HCT116 (cell line): ENCODE measurements at regions not wholly inside any gene's neighbourhood (a gene's known extent, or its start where the extent isn't known, plus 50 kb on each side); places are given as distances from the start of the nearest gene placed in this dataset.

Experiments
- EZH2 ChIP-seq: fragments of 200-600 bp; sonication (generic); IDR thresholded peaks from 2 replicates; pipeline ENCODE4 v1.6.1; 2017; ENCODE audit warnings: antibody characterized with exemption, mixed run types
- POLR2A ChIP-seq: IDR thresholded peaks from 2 replicates; pipeline ENCODE4 v1.7.0; 2011; ENCODE audit warnings: borderline replicate concordance; ENCODE audit not compliant: insufficient read depth, insufficient read length; ENCODE audit errors: extremely low read depth
- POLR2AphosphoS5 ChIP-seq: IDR thresholded peaks from 2 replicates; pipeline ENCODE4 v1.6.1; 2011; ENCODE audit warnings: mild to moderate bottlenecking, low read depth, low read length, moderate library complexity
- SIN3A ChIP-seq: IDR thresholded peaks from 2 replicates; pipeline ENCODE4 v1.6.1; 2012; ENCODE audit warnings: low read depth
- TF ChIP-seq, protein P1 (sequence below), 3 experiments: fragments of 200-600 bp in 1 of 3; sonication (generic) in 1 of 3; IDR thresholded peaks in 2 of 3; conservative IDR thresholded peaks in 1 of 3; 2 replicates each; pipeline ENCODE4 v1.5.1; 2012 to 2017; ENCODE audit warnings: low read depth in 2 of 3, low read length in 2 of 3, antibody characterized with exemption in 1 of 3, borderline replicate concordance in 1 of 3, control low read depth in 1 of 3, mild to moderate bottlenecking in 1 of 3, mixed read lengths in 1 of 3, mixed run types in 1 of 3, moderate library complexity in 1 of 3; ENCODE audit not compliant: insufficient read depth in 1 of 3
- TF ChIP-seq, protein P2 (sequence below): IDR thresholded peaks from 2 replicates; pipeline ENCODE4 v1.6.1; 2012
- TF ChIP-seq, protein P3 (sequence below): IDR thresholded peaks from 2 replicates; pipeline ENCODE4 v1.6.1; 2011; ENCODE audit warnings: mild to moderate bottlenecking, low read length, moderate library complexity; ENCODE audit not compliant: insufficient replicate concordance; ENCODE audit errors: extremely low read depth

DNA sequence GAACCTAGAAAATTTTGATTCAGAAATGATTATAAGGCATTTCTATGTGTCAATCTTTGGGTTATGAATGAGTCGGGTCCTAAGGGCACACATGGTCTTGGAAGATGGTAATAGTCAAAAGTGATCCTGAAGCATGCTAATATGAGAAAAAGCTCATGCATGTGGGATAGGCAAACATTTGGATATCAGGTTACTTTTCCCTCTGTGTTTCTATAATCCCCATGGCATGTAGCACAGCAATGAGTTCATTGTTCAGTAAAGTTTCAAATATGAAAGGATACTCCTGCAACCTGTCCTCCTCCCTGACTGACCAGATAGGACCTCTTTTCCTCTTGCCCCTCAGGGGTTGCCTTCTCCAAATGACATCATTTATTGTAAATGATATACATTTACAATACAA is 249.9 kb upstream of the MON1B start:
- TF ChIP-seq, protein P1, sequence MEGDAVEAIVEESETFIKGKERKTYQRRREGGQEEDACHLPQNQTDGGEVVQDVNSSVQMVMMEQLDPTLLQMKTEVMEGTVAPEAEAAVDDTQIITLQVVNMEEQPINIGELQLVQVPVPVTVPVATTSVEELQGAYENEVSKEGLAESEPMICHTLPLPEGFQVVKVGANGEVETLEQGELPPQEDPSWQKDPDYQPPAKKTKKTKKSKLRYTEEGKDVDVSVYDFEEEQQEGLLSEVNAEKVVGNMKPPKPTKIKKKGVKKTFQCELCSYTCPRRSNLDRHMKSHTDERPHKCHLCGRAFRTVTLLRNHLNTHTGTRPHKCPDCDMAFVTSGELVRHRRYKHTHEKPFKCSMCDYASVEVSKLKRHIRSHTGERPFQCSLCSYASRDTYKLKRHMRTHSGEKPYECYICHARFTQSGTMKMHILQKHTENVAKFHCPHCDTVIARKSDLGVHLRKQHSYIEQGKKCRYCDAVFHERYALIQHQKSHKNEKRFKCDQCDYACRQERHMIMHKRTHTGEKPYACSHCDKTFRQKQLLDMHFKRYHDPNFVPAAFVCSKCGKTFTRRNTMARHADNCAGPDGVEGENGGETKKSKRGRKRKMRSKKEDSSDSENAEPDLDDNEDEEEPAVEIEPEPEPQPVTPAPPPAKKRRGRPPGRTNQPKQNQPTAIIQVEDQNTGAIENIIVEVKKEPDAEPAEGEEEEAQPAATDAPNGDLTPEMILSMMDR (IDR thresholded peaks at IDR 0.05 in 2 of 3, conservative IDR thresholded peaks at IDR 0.05 in 1 of 3; ENCODE audit: borderline replicate concordance in 1 of 3, insufficient read depth in 1 of 3, low read depth in 2 of 3, low read length in 2 of 3): no peak
- no peak for TF ChIP-seq SIN3A
- TF ChIP-seq, protein P2, sequence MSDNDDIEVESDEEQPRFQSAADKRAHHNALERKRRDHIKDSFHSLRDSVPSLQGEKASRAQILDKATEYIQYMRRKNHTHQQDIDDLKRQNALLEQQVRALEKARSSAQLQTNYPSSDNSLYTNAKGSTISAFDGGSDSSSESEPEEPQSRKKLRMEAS: no peak
- TF ChIP-seq, protein P3, sequence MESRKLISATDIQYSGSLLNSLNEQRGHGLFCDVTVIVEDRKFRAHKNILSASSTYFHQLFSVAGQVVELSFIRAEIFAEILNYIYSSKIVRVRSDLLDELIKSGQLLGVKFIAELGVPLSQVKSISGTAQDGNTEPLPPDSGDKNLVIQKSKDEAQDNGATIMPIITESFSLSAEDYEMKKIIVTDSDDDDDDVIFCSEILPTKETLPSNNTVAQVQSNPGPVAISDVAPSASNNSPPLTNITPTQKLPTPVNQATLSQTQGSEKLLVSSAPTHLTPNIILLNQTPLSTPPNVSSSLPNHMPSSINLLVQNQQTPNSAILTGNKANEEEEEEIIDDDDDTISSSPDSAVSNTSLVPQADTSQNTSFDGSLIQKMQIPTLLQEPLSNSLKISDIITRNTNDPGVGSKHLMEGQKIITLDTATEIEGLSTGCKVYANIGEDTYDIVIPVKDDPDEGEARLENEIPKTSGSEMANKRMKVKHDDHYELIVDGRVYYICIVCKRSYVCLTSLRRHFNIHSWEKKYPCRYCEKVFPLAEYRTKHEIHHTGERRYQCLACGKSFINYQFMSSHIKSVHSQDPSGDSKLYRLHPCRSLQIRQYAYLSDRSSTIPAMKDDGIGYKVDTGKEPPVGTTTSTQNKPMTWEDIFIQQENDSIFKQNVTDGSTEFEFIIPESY: no peak
- TF ChIP-seq EZH2: no peak
- TF ChIP-seq POLR2AphosphoS5: no peak
- TF ChIP-seq POLR2A: no peak
